Sigmoid colon (tissue), 6 donors: ENCODE measurements at regions not wholly inside any gene's neighbourhood (a gene's known extent, or its start where the extent isn't known, plus 50 kb on each side); places are given as distances from the start of the nearest gene placed in this dataset.

Experiments used
- DNase-seq: peaks from one replicate; pipeline ENCODE4 v3.0.0-alpha.2; 2019
- H3K27ac ChIP-seq, 4 donors: fragments of 200-600 bp; sonication (generic); one replicate each; pipeline ENCODE4 v1.5.1; 2016 to 2019; ENCODE audit warnings: mild to moderate bottlenecking in 1 of 4
- H3K27me3 ChIP-seq, 3 donors: fragments of 200-600 bp; sonication (generic); one replicate each; pipeline ENCODE4 v1.5.1; 2019; ENCODE audit warnings: mild to moderate bottlenecking in 1 of 3
- H3K36me3 ChIP-seq, 4 donors: fragments of 200-600 bp; sonication (generic); one replicate each; pipeline ENCODE4 v1.5.1; 2016 to 2019
- H3K4me1 ChIP-seq, 4 donors: fragments of 200-600 bp; sonication (generic); one replicate each; pipeline ENCODE4 v1.5.1; 2017 to 2019
- H3K4me3 ChIP-seq, 4 donors: fragments of 200-600 bp; sonication (generic); one replicate each; pipeline ENCODE4 v1.5.1; 2017 to 2019; ENCODE audit warnings: mild to moderate bottlenecking in 2 of 4, moderate library complexity in 1 of 4
- H3K9me3 ChIP-seq, 4 donors: fragments of 200-600 bp in 3 of 4; sonication (generic) in 3 of 4; one replicate each; pipeline versions ENCODE4 v1.5.1 to v1.6.1; 2013 to 2019
- EP300 ChIP-seq, 4 donors: sonication (generic); formaldehyde crosslinking; IDR thresholded peaks; one replicate each; pipeline ENCODE4 v1.6.1; 2017; ENCODE audit warnings: antibody characterized with exemption in 4 of 4
- POLR2A ChIP-seq, 2 donors: fragments of 450-650 bp; IDR thresholded peaks; one replicate each; pipeline ENCODE4 v1.6.1; 2016; ENCODE audit warnings: antibody characterized with exemption in 2 of 2, mild to moderate bottlenecking in 2 of 2, moderate library complexity in 2 of 2
- POLR2AphosphoS5 ChIP-seq, 4 donors: sonication (generic); formaldehyde crosslinking; IDR thresholded peaks; one replicate each; pipeline ENCODE4 v1.6.1; 2017; ENCODE audit warnings: antibody characterized with exemption in 4 of 4
- WGBS, 2 donors: extraction: QIAGEN DNeasy Blood & Tissue Kit; methylation state at CpG; one replicate each; pipeline ENCODE4 v1.1.7; 2013; 5-methylcytosine and 5-hydroxymethylcytosine counted together
- intact Hi-C: fragments of 100-400 bp; cut with DNase I; formaldehyde crosslinking; loops from one replicate; pipeline ENCODE4 v1.15.1; 2023
- TF ChIP-seq, protein P1 (sequence below), 4 experiments: fragments of 450-650 bp in 3 of 4; fragments of 200-600 bp in 1 of 4; IDR thresholded peaks; one replicate each; pipeline ENCODE4 v1.5.1; 2016 to 2019; ENCODE audit warnings: antibody characterized with exemption in 4 of 4, mild to moderate bottlenecking in 3 of 4, moderate library complexity in 2 of 4
- donor health status: healthy with polysubstance abuse.
- donor health status: healthy.

DNA sequence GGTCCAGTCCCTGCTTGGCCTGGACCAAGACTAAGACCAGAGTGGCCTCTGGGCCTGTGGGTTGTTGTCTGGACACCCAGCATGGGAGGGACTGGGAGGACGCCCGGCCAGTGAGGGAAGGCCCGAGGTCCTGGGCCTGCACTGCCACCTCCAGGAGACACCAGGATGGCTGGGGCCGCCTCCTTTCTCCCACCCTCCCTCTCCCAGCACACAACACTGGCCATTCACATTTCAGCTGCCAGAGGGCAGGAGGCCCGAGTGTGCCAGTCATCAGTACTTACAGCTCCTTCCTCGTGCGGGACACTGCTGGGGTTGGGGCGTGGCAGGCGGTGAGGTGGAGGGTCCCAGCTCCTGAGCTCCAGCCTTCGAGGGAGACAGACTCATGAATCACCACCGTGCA is 133.5 kb downstream of the ASB1 start:
- Histone ChIP-seq H3K27ac (no peak overlapping the region), H3K4me3 (no peak overlapping the region), H3K27me3 (no peaks in the 10 kb centered on the region), H3K36me3 (no peaks in the 10 kb centered on the region), H3K9me3 (no peaks in the 10 kb centered on the region), H3K4me1 (peaks cover 0 to 14% (median 0%) of the 10 kb centered on the region in 4 donors)
- intact Hi-C loops: no loop called here
- WGBS, 2 donors: 80 to 82% methylated on average over 11 of the region's 11 CpGs
- TF ChIP-seq, protein P1, sequence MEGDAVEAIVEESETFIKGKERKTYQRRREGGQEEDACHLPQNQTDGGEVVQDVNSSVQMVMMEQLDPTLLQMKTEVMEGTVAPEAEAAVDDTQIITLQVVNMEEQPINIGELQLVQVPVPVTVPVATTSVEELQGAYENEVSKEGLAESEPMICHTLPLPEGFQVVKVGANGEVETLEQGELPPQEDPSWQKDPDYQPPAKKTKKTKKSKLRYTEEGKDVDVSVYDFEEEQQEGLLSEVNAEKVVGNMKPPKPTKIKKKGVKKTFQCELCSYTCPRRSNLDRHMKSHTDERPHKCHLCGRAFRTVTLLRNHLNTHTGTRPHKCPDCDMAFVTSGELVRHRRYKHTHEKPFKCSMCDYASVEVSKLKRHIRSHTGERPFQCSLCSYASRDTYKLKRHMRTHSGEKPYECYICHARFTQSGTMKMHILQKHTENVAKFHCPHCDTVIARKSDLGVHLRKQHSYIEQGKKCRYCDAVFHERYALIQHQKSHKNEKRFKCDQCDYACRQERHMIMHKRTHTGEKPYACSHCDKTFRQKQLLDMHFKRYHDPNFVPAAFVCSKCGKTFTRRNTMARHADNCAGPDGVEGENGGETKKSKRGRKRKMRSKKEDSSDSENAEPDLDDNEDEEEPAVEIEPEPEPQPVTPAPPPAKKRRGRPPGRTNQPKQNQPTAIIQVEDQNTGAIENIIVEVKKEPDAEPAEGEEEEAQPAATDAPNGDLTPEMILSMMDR (IDR thresholded peaks at IDR 0.05): no peak
- TF ChIP-seq POLR2A (IDR thresholded peaks at IDR 0.05): no peak
- DNase-seq: no peak

DNA sequence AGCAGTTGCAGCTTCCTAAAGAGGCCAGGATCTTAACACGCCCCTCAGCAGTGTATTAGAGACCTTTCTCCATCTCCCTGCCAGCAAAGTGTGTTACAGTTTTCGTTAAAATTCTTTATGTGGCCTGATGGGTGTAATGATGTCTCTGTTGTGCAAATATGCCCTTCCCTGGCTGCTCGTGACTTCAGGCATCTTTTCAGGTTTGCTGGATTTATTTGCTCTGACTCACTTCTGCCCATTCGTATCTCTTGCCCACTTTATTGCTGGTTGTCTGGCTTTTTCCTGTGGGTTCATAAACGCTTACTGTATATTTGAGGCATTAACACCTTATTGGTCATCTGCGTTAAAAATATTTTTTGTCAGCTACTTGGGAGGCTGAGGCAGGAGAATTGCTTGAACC is 134.5 kb downstream of the ASB1 start:
- no peak overlapping the region for H3K4me3 ChIP-seq
- no peak overlapping the region for H3K27ac ChIP-seq
- WGBS, 2 donors: 26 to 71% methylated on average over 6 of the region's 6 CpGs
- intact Hi-C loops: no loop called here
- H3K36me3 ChIP-seq: no peaks in the 10 kb centered on the region
- H3K27me3 ChIP-seq: no peaks in the 10 kb centered on the region
- peaks cover 0 to 14% (median 0%) of the 10 kb centered on the region in 4 donors for H3K4me1 ChIP-seq
- TF ChIP-seq POLR2AphosphoS5 (IDR thresholded peaks at IDR 0.05): no peak
- DNase-seq: no peak
- no peaks in the 10 kb centered on the region for H3K9me3 ChIP-seq

DNA sequence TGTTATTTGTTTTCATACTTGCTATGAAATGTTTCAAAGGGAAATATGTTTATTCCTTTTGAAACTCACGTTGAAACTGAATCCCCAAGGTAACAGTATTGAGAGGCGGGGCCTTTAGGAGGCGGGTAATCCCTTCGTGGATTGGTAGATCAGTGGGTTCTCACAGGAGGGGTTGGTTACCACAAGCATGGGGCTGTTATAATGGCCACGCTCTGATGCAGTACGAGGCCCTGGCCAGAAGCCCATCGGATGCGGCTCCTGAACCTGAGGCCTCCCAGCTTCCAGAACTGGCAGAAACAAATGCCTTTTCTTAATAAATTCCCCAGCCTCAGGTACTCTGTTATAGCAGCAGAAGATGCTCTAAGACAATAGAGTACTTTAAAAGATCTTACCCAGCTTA is 135.7 kb downstream of the ASB1 start:
- no peak for TF ChIP-seq POLR2A (IDR thresholded peaks at IDR 0.05)
- no peak for TF ChIP-seq POLR2AphosphoS5 (IDR thresholded peaks at IDR 0.05)
- TF ChIP-seq, protein P1 (IDR thresholded peaks at IDR 0.05): no peak
- TF ChIP-seq EP300 (IDR thresholded peaks at IDR 0.05): no peak
- peaks cover 0 to 14% (median 0%) of the 10 kb centered on the region in 4 donors for H3K4me1 ChIP-seq
- H3K27ac ChIP-seq: no peak overlapping the region
- no peaks in the 10 kb centered on the region for H3K27me3 ChIP-seq
- H3K4me3 ChIP-seq: no peak overlapping the region
- H3K9me3 ChIP-seq: no peaks in the 10 kb centered on the region
- no peaks in the 10 kb centered on the region for H3K36me3 ChIP-seq
- WGBS, 2 donors: 72 to 81% methylated on average over 8 of the region's 8 CpGs
- no peak for DNase-seq
- intact Hi-C loops: no loop called here

DNA sequence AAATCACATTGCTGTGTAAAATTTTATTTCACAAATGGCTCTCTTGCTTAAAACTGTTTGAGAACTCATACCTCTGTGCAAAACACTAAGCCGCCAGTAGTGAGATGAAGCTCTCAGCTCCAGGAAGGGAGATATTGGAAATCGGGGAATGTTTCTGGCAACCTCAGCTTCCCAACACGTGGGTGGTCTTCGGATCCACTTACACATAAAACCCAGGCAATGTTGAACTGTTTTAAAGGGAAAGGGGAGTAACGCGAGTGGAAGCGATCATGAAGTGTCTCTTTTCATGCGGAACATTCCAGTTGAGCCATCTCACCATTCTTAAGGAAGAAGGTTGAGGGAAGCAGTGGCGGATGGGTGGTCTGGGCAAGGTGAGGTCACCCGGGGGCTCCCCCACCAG is 136.8 kb downstream of the ASB1 start:
- Histone ChIP-seq H3K4me3 (no peak overlapping the region), H3K27me3 (no peaks in the 10 kb centered on the region), H3K27ac (no peak overlapping the region), H3K36me3 (no peaks in the 10 kb centered on the region), H3K4me1 (peaks cover 0 to 10% (median 0%) of the 10 kb centered on the region in 4 donors), H3K9me3 (no peaks in the 10 kb centered on the region)
- 75 to 83% methylated on average over 10 of the region's 10 CpGs for WGBS, 2 donors
- no peak for DNase-seq
- TF ChIP-seq POLR2A (IDR thresholded peaks at IDR 0.05) (no peak), POLR2AphosphoS5 (IDR thresholded peaks at IDR 0.05) (no peak), EP300 (IDR thresholded peaks at IDR 0.05) (no peak)
- TF ChIP-seq, protein P1 (IDR thresholded peaks at IDR 0.05): no peak
- intact Hi-C loops: no loop called here

DNA sequence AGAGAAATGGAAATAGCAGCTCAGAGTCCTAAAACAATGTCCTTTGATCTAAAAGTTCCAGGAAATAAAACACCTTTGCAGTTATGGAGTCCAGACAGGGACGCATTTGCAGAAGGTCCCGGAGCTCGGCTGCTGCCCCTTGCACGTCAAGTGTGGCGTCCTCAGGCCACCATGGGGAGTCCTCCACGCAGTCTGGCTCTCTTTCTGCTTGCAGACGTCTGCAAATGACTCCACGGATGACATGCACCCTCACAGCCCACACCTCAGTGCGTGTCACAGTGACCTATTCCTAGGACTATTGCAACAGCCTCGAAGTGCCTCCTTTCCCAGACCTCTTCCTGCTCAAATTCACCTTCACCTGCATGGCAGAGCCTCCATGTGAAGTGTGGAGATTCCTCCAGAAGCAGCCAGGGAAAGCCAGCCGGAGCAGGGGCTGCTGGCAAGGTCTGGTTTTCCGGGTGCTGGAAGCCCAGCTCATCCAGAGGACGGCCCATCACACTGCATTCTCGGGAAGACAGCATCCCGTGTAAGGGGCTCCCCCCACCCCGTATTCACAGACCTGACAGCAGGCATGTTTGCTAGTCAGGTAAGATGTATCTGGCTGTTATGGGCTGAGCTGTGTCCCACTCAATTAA is 137.7 kb downstream of the ASB1 start:
- no peaks in the 10 kb centered on the region for H3K9me3 ChIP-seq
- no peak overlapping the region for H3K27ac ChIP-seq
- 85 to 86% methylated on average over 16 of the region's 16 CpGs for WGBS, 2 donors
- H3K4me1 ChIP-seq: peaks cover 0 to 7% (median 0%) of the 10 kb centered on the region in 4 donors
- no peak for DNase-seq
- H3K36me3 ChIP-seq: no peaks in the 10 kb centered on the region
- H3K27me3 ChIP-seq: no peaks in the 10 kb centered on the region
- intact Hi-C loops: no loop called here
- no peak for TF ChIP-seq POLR2A (IDR thresholded peaks at IDR 0.05)
- TF ChIP-seq, protein P1 (IDR thresholded peaks at IDR 0.05): no peak
- no peak for TF ChIP-seq EP300 (IDR thresholded peaks at IDR 0.05)
- no peak for TF ChIP-seq POLR2AphosphoS5 (IDR thresholded peaks at IDR 0.05)
- no peak overlapping the region for H3K4me3 ChIP-seq
